ENCODE measurements at regions not wholly inside any gene's neighbourhood (a gene's known extent, or its start where the extent isn't known, plus 50 kb on each side); places are given as distances from the start of the nearest gene placed in this dataset.

DNA sequence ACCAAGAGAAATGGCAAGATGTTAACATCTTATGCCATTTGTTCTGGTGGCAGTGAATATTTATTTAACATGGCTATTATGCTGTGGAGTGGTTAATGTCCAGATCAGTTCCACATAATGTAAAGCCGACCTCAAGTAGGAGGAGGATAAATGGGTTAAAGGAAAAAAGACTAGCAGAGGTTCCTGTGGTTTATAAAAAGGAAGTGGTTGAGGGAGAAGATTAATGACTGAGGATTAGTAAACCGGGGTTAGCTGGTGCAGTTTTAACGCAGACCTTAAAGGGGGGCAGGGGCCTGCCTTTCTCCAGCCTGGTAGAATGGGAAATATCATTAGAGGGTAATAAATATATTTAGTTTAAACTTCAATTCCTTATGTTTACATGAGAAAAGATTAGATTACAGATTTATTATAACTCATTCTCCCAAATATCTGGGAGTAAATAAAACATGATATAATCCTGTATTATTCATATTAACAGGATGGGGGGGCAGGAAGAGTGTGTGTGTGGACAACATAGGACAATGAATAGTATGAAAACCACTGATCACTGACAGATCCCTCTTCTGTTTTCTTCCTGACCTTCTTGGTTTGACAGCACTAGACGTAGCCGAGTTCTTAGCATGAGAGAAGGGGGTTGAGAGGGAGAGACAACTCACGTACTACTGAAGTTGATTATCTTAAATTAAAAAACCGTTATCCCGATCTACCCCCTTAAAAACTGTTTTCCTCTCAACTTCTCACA, 124.1 kb upstream of the LIMCH1 start:
- no peak for DNase-seq (ENCODE audit: low read depth in 1 of 2, low spot score in 2 of 2)
- Histone ChIP-seq H3K36me3 (ENCODE audit: control insufficient read depth in 2 of 4, insufficient read depth in 4 of 4, low read length in 3 of 4) (no peaks in the 10 kb centered on the region), H3K9ac (replicated peaks in 1 of 4; ENCODE audit: extremely low read depth in 1 of 4, low read depth in 3 of 4, low read length in 3 of 4) (no peak overlapping the region), H3K9me3 (ENCODE audit: insufficient read depth in 2 of 2, low read depth in 1 of 2, low read length in 1 of 2) (no peaks in the 10 kb centered on the region), H2BK12ac (ENCODE audit: low read depth, low read length) (no peak overlapping the region), H3K23me2 (ENCODE audit: low read depth, low read length) (no peaks in the 10 kb centered on the region), H3K27ac (ENCODE audit: low read depth, low read length) (no peak overlapping the region), H4K91ac (replicated peaks; ENCODE audit: insufficient read length, low read length) (no peak overlapping the region), H4K20me1 (replicated peaks in 1 of 2; ENCODE audit: control insufficient read depth in 1 of 2, insufficient read depth in 2 of 2, low read length in 2 of 2) (no peaks in the 10 kb centered on the region), H3K4ac (replicated peaks; ENCODE audit: insufficient read length, low read depth, low read length) (no peak overlapping the region), H2BK15ac (ENCODE audit: low read length) (no peak overlapping the region), H2BK5ac (ENCODE audit: low read depth, low read length) (no peak overlapping the region), H3K18ac (ENCODE audit: extremely low read depth, low read length) (no peak overlapping the region), H3K79me1 (ENCODE audit: low read depth, low read length) (no peaks in the 10 kb centered on the region), H2AK5ac (ENCODE audit: low read depth, low read length) (no peak overlapping the region), H3K56ac (replicated peaks; ENCODE audit: insufficient read length, low read depth, low read length) (no peak overlapping the region), H3K14ac (ENCODE audit: insufficient read length) (no peak overlapping the region), H3K4me3 (ENCODE audit: extremely low read depth in 1 of 4, insufficient read depth in 2 of 4, low read depth in 3 of 4, low read length in 4 of 4) (no peak overlapping the region), H2BK120ac (replicated peaks; ENCODE audit: low read depth, low read length) (no peak overlapping the region), H2BK20ac (ENCODE audit: low read length) (no peak overlapping the region), H3K79me2 (ENCODE audit: control insufficient read depth in 1 of 2, insufficient read depth in 2 of 2, low read length in 2 of 2) (no peaks in the 10 kb centered on the region), H3K23ac (ENCODE audit: insufficient read length) (no peak overlapping the region), H2AFZ (ENCODE audit: low read length) (no peak overlapping the region), H3K4me2 (ENCODE audit: insufficient read depth in 1 of 2, low read depth in 2 of 2, low read length in 2 of 2) (no peak overlapping the region), H4K8ac (ENCODE audit: extremely low read depth, insufficient read depth, low read length) (no peak overlapping the region), H3K4me1 (replicated peaks in 1 of 4; ENCODE audit: control insufficient read depth in 3 of 4, insufficient read depth in 4 of 4, low read length in 3 of 4) (peaks cover 0 to 5% (median 2%) of the 10 kb centered on the region in 4 experiments; a peak in 3 of 7 replicates), H3K27me3 (replicated peaks in 1 of 4; ENCODE audit: control insufficient read depth in 3 of 4, extremely low read depth in 1 of 4, insufficient read depth in 3 of 4, low read length in 3 of 4) (no peaks in the 10 kb centered on the region), H4K5ac (ENCODE audit: insufficient read length, low read depth, low read length) (no peak overlapping the region)
- POLR2A ChIA-PET (ENCODE audit: partially characterized antibody), result no interaction called here
- TF ChIP-seq JUND (IDR thresholded peaks at IDR 0.05; ENCODE audit: low read length) (no peak), NRF1 (IDR thresholded peaks at IDR 0.05; ENCODE audit: low read depth, low read length) (no peak), ASH2L (IDR thresholded peaks at IDR 0.05; ENCODE audit: low read length) (no peak), BCL11A (IDR thresholded peaks at IDR 0.05; ENCODE audit: low read depth in 2 of 2, low read length in 2 of 2) (no peak), SIX5 (IDR thresholded peaks at IDR 0.05; ENCODE audit: low read depth, low read length) (no peak), CREB1 (IDR thresholded peaks at IDR 0.05) (no peak), SP4 (IDR thresholded peaks at IDR 0.05; ENCODE audit: low read length) (no peak), CEBPB (IDR thresholded peaks at IDR 0.05; ENCODE audit: low read depth, low read length) (no peak)
- TF ChIP-seq, protein P1, sequence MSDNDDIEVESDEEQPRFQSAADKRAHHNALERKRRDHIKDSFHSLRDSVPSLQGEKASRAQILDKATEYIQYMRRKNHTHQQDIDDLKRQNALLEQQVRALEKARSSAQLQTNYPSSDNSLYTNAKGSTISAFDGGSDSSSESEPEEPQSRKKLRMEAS (IDR thresholded peaks at IDR 0.05), result no peak
- TF ChIP-seq, protein P2, sequence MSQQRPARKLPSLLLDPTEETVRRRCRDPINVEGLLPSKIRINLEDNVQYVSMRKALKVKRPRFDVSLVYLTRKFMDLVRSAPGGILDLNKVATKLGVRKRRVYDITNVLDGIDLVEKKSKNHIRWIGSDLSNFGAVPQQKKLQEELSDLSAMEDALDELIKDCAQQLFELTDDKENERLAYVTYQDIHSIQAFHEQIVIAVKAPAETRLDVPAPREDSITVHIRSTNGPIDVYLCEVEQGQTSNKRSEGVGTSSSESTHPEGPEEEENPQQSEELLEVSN (IDR thresholded peaks at IDR 0.05), result no peak
- WGBS, 2 experiments (ENCODE audit: extremely low coverage in 1 of 2, insufficient coverage in 1 of 2, insufficient read length in 1 of 2, insufficient replicate concordance in 2 of 2, low coverage in 1 of 2, low lambda C conversion rate in 2 of 2, missing lambda C conversion rate in 1 of 2), result 83 to 100% methylated on average over 2 to 8 of the region's 8 CpGs
- FAIRE-seq, result no peak
- CTCF ChIA-PET (ENCODE audit: partially characterized antibody), result no interaction called here
